H7 (cell line): ENCODE measurements at regions not wholly inside any gene's neighbourhood (a gene's known extent, or its start where the extent isn't known, plus 50 kb on each side); places are given as distances from the start of the nearest gene placed in this dataset.

Source experiments
- DNase-seq: peaks from one replicate; pipeline ENCODE4 v3.0.0; 2012
- H3K27me3 ChIP-seq: 2 replicates; pipeline ENCODE4 v1.6.0; 2011; ENCODE audit warnings: mild to moderate bottlenecking, low read length; ENCODE audit not compliant: control insufficient read depth, insufficient read depth
- H3K36me3 ChIP-seq: replicated peaks from 2 replicates; pipeline ENCODE4 v1.5.1; 2011; ENCODE audit warnings: low read length; ENCODE audit not compliant: control insufficient read depth, insufficient read depth
- H3K4me3 ChIP-seq: 2 replicates; pipeline ENCODE4 v1.5.1; 2011; ENCODE audit warnings: low read depth, mild to moderate bottlenecking, control low read depth, low read length, moderate library complexity; ENCODE audit not compliant: insufficient read depth

GRCh38 chr15:66939451-66940023, 125.9 kb upstream of the SMAD3 start:
- Histone ChIP-seq H3K27me3 (no peaks in the 10 kb centered on the region), H3K36me3 (no peaks in the 10 kb centered on the region), H3K4me3 (no peak overlapping the region)
- DNase-seq: no peak

GRCh38 chr15:66940368-66940767, 125.0 kb upstream of the SMAD3 start:
- Histone ChIP-seq H3K4me3 (no peak overlapping the region), H3K36me3 (no peaks in the 10 kb centered on the region), H3K27me3 (no peaks in the 10 kb centered on the region)
- no peak for DNase-seq

- Histone ChIP-seq H3K36me3 (no peaks in the 10 kb centered on the region), H3K4me3 (no peak overlapping the region), H3K27me3 (no peaks in the 10 kb centered on the region)
- DNase-seq: no peak
Observed at GRCh38 chr15:66941108-66941711, 124.2 kb upstream of the SMAD3 start.

GRCh38 chr15:66941791-66942190, 123.6 kb upstream of the SMAD3 start:
- no peak overlapping the region for H3K4me3 ChIP-seq
- H3K27me3 ChIP-seq: no peaks in the 10 kb centered on the region
- no peaks in the 10 kb centered on the region for H3K36me3 ChIP-seq
- DNase-seq: no peak

- Histone ChIP-seq H3K4me3 (no peak overlapping the region), H3K36me3 (no peaks in the 10 kb centered on the region), H3K27me3 (no peaks in the 10 kb centered on the region)
- DNase-seq: no peak
Observed at GRCh38 chr15:66942649-66943390, 122.6 kb upstream of the SMAD3 start.

GRCh38 chr15:66943456-66944095, 121.8 kb upstream of the SMAD3 start:
- Histone ChIP-seq H3K27me3 (no peaks in the 10 kb centered on the region), H3K4me3 (no peak overlapping the region), H3K36me3 (no peaks in the 10 kb centered on the region)
- peak; percentile 68 for DNase-seq

- H3K36me3 ChIP-seq: no peaks in the 10 kb centered on the region
- no peaks in the 10 kb centered on the region for H3K27me3 ChIP-seq
- no peak overlapping the region for H3K4me3 ChIP-seq
- DNase-seq: peak; percentile 62
Observed at GRCh38 chr15:66944121-66944520, 121.3 kb upstream of the SMAD3 start.

- DNase-seq: no peak
- Histone ChIP-seq H3K27me3 (no peaks in the 10 kb centered on the region), H3K36me3 (no peaks in the 10 kb centered on the region), H3K4me3 (no peak overlapping the region)
Observed at GRCh38 chr15:66945286-66945685, 120.1 kb upstream of the SMAD3 start.

- Histone ChIP-seq H3K4me3 (no peak overlapping the region), H3K36me3 (no peaks in the 10 kb centered on the region)
- DNase-seq: no peak
Observed at GRCh38 chr15:66945842-66946241, 119.6 kb upstream of the SMAD3 start.

GRCh38 chr15:66946578-66947164, 118.7 kb upstream of the SMAD3 start:
- Histone ChIP-seq H3K36me3 (no peaks in the 10 kb centered on the region), H3K4me3 (no peak overlapping the region), H3K27me3 (no peaks in the 10 kb centered on the region)
- peak; percentile 88 for DNase-seq

More at GRCh38 chr15:66945842-66946241, 119.6 kb upstream of the SMAD3 start:
- no peaks in the 10 kb centered on the region for H3K27me3 ChIP-seq

- no peak for DNase-seq
- Histone ChIP-seq H3K4me3 (no peak overlapping the region), H3K27me3 (no peaks in the 10 kb centered on the region), H3K36me3 (no peaks in the 10 kb centered on the region)
Observed at GRCh38 chr15:66947471-66947870, 117.9 kb upstream of the SMAD3 start.

GRCh38 chr15:66948294-66948693, 117.1 kb upstream of the SMAD3 start:
- no peak for DNase-seq
- Histone ChIP-seq H3K4me3 (no peak overlapping the region), H3K27me3 (no peaks in the 10 kb centered on the region), H3K36me3 (no peaks in the 10 kb centered on the region)

- Histone ChIP-seq H3K27me3 (no peaks in the 10 kb centered on the region), H3K36me3 (no peaks in the 10 kb centered on the region), H3K4me3 (no peak overlapping the region)
- no peak for DNase-seq
Observed at GRCh38 chr15:66950114-66950513, 115.3 kb upstream of the SMAD3 start.

GRCh38 chr15:66951531-66952320, 113.7 kb upstream of the SMAD3 start:
- no peak overlapping the region for H3K4me3 ChIP-seq
- H3K36me3 ChIP-seq: no peaks in the 10 kb centered on the region

More at GRCh38 chr15:66951531-66952320, 113.7 kb upstream of the SMAD3 start:
- no peak for DNase-seq
- no peaks in the 10 kb centered on the region for H3K27me3 ChIP-seq
